SK-N-SH treated with all-trans-retinoic acid at 6 μM for 48 hours (cell line): ENCODE measurements at regions not wholly inside any gene's neighbourhood (a gene's known extent, or its start where the extent isn't known, plus 50 kb on each side); places are given as distances from the start of the nearest gene placed in this dataset.

Experiments used
- ATAC-seq: fragments of 200-7000 bp; cut with Tn5 transposase; 3 replicates; pipeline ENCODE4 v1.9.1; 2020; ENCODE audit warnings: mild to moderate bottlenecking, moderate library complexity
- ARNTL ChIP-seq: fragments of 450-650 bp; formaldehyde crosslinking; IDR thresholded peaks from 2 replicates; pipeline ENCODE4 v1.5.0; 2020; ENCODE audit warnings: low read depth, mild to moderate bottlenecking, moderate library complexity, borderline replicate concordance
- BACH2 ChIP-seq: fragments of 250-450 bp; sonication (Bioruptor Pico); IDR thresholded peaks from 2 replicates; pipeline ENCODE4 v1.9.0; 2021; ENCODE audit warnings: mild to moderate bottlenecking, borderline replicate concordance
- CREB5 ChIP-seq: fragments of 250-450 bp; sonication (Bioruptor Pico); IDR thresholded peaks from 2 replicates; pipeline ENCODE4 v1.5.1; 2020; ENCODE audit warnings: low read depth, mild to moderate bottlenecking, moderate library complexity
- CSDC2 ChIP-seq: fragments of 250-450 bp; sonication (Bioruptor Pico); IDR thresholded peaks from 2 replicates; pipeline ENCODE4 v1.5.0; 2020; ENCODE audit warnings: mild to moderate bottlenecking, moderate library complexity
- CSRNP3 ChIP-seq: fragments of 250-450 bp; sonication (Bioruptor Pico); IDR thresholded peaks from 2 replicates; pipeline ENCODE4 v1.5.1; 2021; ENCODE audit warnings: mild to moderate bottlenecking, moderate library complexity
- ESRRG ChIP-seq: fragments of 250-450 bp; sonication (Bioruptor Pico); IDR thresholded peaks from 2 replicates; pipeline ENCODE4 v1.6.1; 2021; ENCODE audit warnings: mild to moderate bottlenecking
- ISL1 ChIP-seq: fragments of 250-450 bp; sonication (Bioruptor Pico); IDR thresholded peaks from 2 replicates; pipeline ENCODE4 v2.1.2; 2022; ENCODE audit warnings: mild to moderate bottlenecking, moderate library complexity
- OSR1 ChIP-seq: fragments of 250-450 bp; sonication (Bioruptor Pico); IDR thresholded peaks from 2 replicates; pipeline ENCODE4 v1.8.0; 2022; ENCODE audit warnings: moderate library complexity, mild to moderate bottlenecking, inconsistent platforms
- PATZ1 ChIP-seq: fragments of 250-450 bp; sonication (Bioruptor Pico); IDR thresholded peaks from 2 replicates; pipeline ENCODE4 v1.8.0; 2020; ENCODE audit warnings: mild to moderate bottlenecking, moderate library complexity, borderline replicate concordance
- POU6F1 ChIP-seq: fragments of 250-450 bp; sonication (Bioruptor Pico); IDR thresholded peaks from 2 replicates; pipeline ENCODE4 v1.8.0; 2021; ENCODE audit warnings: low read depth, mild to moderate bottlenecking, moderate library complexity, borderline replicate concordance
- PPARA ChIP-seq: fragments of 250-450 bp; sonication (Bioruptor Pico); IDR thresholded peaks from 2 replicates; pipeline ENCODE4 v1.5.0; 2020; ENCODE audit warnings: mild to moderate bottlenecking, borderline replicate concordance
- RARB ChIP-seq: fragments of 250-450 bp; sonication (Bioruptor Pico); IDR thresholded peaks from 2 replicates; pipeline ENCODE4 v1.8.0; 2021; ENCODE audit warnings: mild to moderate bottlenecking, moderate library complexity
- SNAI2 ChIP-seq: fragments of 250-450 bp; sonication (Bioruptor Pico); IDR thresholded peaks from 2 replicates; pipeline ENCODE4 v1.5.0; 2020; ENCODE audit warnings: mild to moderate bottlenecking, moderate library complexity
- TCF4 ChIP-seq: fragments of 250-450 bp; sonication (Bioruptor Pico); IDR thresholded peaks from 2 replicates; pipeline ENCODE4 v1.8.0; 2021; ENCODE audit warnings: mild to moderate bottlenecking, moderate library complexity, borderline replicate concordance
- TOX ChIP-seq: fragments of 250-450 bp; sonication (Bioruptor Pico); IDR thresholded peaks from 2 replicates; pipeline ENCODE4 v1.8.0; 2021; ENCODE audit warnings: mild to moderate bottlenecking, moderate library complexity, borderline replicate concordance
- ZC3H10 ChIP-seq: fragments of 250-450 bp; sonication (Bioruptor Pico); IDR thresholded peaks from 2 replicates; pipeline ENCODE4 v1.5.1; 2021; ENCODE audit warnings: mild to moderate bottlenecking, moderate library complexity
- ZFP3 ChIP-seq: fragments of 250-450 bp; sonication (Bioruptor Pico); IDR thresholded peaks from 2 replicates; pipeline ENCODE4 v1.5.0; 2020; ENCODE audit warnings: mild to moderate bottlenecking, moderate library complexity
- ZFP30 ChIP-seq: fragments of 450-650 bp; formaldehyde crosslinking; IDR thresholded peaks from 2 replicates; pipeline ENCODE4 v1.5.0; 2022; ENCODE audit warnings: mild to moderate bottlenecking, moderate library complexity
- ZNF565 ChIP-seq: fragments of 450-650 bp; formaldehyde crosslinking; conservative IDR thresholded peaks from 2 replicates; pipeline ENCODE4 v1.5.0; 2020; ENCODE audit warnings: low read depth, mild to moderate bottlenecking, moderate library complexity
- ZNF70 ChIP-seq: fragments of 450-650 bp; formaldehyde crosslinking; IDR thresholded peaks from 2 replicates; pipeline ENCODE4 v1.5.0; 2020; ENCODE audit warnings: mild to moderate bottlenecking, moderate library complexity
- ZNF8 ChIP-seq: fragments of 450-650 bp; formaldehyde crosslinking; IDR thresholded peaks from 2 replicates; pipeline ENCODE4 v1.5.0; 2020; ENCODE audit warnings: mild to moderate bottlenecking, moderate library complexity

GRCh38 chr9:30925635-30926034 is 1458.8 kb upstream of the ACO1 start:
- ATAC-seq = no peak
- TF ChIP-seq CREB5 (no peak), ZNF8 (CRISPR knock-in tag) (no peak), SNAI2 (CRISPR knock-in tag) (no peak), ZC3H10 (CRISPR knock-in tag) (no peak), BACH2 (CRISPR knock-in tag) (no peak), OSR1 (no peak), TOX (CRISPR knock-in tag) (no peak), ZNF565 (CRISPR knock-in tag) (no peak), ISL1 (CRISPR knock-in tag) (no peak), ZFP30 (CRISPR knock-in tag) (no peak), CSDC2 (no peak), ARNTL (no peak), POU6F1 (no peak)

GRCh38 chr9:30928045-30928444 is 1456.4 kb upstream of the ACO1 start:
- TF ChIP-seq TOX (CRISPR knock-in tag) (no peak), CSRNP3 (no peak), ZNF565 (CRISPR knock-in tag) (no peak), ARNTL (no peak), RARB (CRISPR knock-in tag) (no peak), BACH2 (CRISPR knock-in tag) (no peak), ZNF8 (CRISPR knock-in tag) (no peak)
- no peak for ATAC-seq

- ATAC-seq = no peak
- no peak for TF ChIP-seq ARNTL
- no peak for TF ChIP-seq TCF4 (CRISPR knock-in tag)
- no peak for TF ChIP-seq ISL1 (CRISPR knock-in tag)
- no peak for TF ChIP-seq RARB (CRISPR knock-in tag)
- no peak for TF ChIP-seq ZC3H10 (CRISPR knock-in tag)
- TF ChIP-seq BACH2 (CRISPR knock-in tag) = no peak
- no peak for TF ChIP-seq ZNF70
Measured at GRCh38 chr9:30932226-30932625, 1452.2 kb upstream of the ACO1 start.

- TF ChIP-seq ZNF70 (no peak), CSDC2 (no peak), ESRRG (CRISPR knock-in tag) (no peak), PPARA (CRISPR knock-in tag) (no peak), OSR1 (no peak), PATZ1 (CRISPR knock-in tag) (no peak), ZNF565 (CRISPR knock-in tag) (no peak), RARB (CRISPR knock-in tag) (no peak), ZFP3 (CRISPR knock-in tag) (no peak), TOX (CRISPR knock-in tag) (no peak)
- ATAC-seq = no peak
Measured at GRCh38 chr9:30935730-30936129, 1448.7 kb upstream of the ACO1 start.

GRCh38 chr9:30937106-30937505 is 1447.3 kb upstream of the ACO1 start:
- ATAC-seq = no peak
- TF ChIP-seq ESRRG (CRISPR knock-in tag) (no peak), CSDC2 (no peak), ZFP30 (CRISPR knock-in tag) (no peak), PATZ1 (CRISPR knock-in tag) (no peak), POU6F1 (no peak), ISL1 (CRISPR knock-in tag) (no peak), ZNF70 (no peak), TOX (CRISPR knock-in tag) (no peak), ARNTL (no peak), ZNF8 (CRISPR knock-in tag) (no peak), BACH2 (CRISPR knock-in tag) (no peak), RARB (CRISPR knock-in tag) (no peak), ZC3H10 (CRISPR knock-in tag) (no peak), ZFP3 (CRISPR knock-in tag) (no peak), PPARA (CRISPR knock-in tag) (no peak)
- TF ChIP-seq, all 23 proteins: peak for 0
